Islet of Langerhans (tissue), 1 donor: ENCODE measurements at regions not wholly inside any gene's neighbourhood (a gene's known extent, or its start where the extent isn't known, plus 50 kb on each side); places are given as distances from the start of the nearest gene placed in this dataset.
"Not testable (repeated sequence)": the region's sequence is repeated elsewhere in the genome, so short reads cannot be mapped to it uniquely, and the experiment has no call there.

Experiments
- FAIRE-seq: peaks from one replicate; lab custom pipeline; 2011; peaks lifted over from hg19 to GRCh38; lab: Jason Lieb, UNC

GRCh38 chr5:50343715-50344114 is 97.4 kb downstream of the EMB start:
- no peak for FAIRE-seq

- no peak for FAIRE-seq
Observed at GRCh38 chr5:50340757-50341156, 100.3 kb downstream of the EMB start.

- not testable (repeated sequence) for FAIRE-seq
Observed at GRCh38 chr5:50330633-50331032, 110.5 kb downstream of the EMB start.

GRCh38 chr5:50328193-50328729 is 112.8 kb downstream of the EMB start:
- FAIRE-seq, result no peak

GRCh38 chr5:50325237-50325832 is 115.8 kb downstream of the EMB start:
- peak; percentile 96 for FAIRE-seq

- no peak for FAIRE-seq
Observed at GRCh38 chr5:50320131-50320749, 120.8 kb downstream of the EMB start.

- FAIRE-seq, result no peak
Observed at GRCh38 chr5:50318220-50318619, 122.9 kb downstream of the EMB start.

GRCh38 chr5:50306488-50306887 is 134.6 kb downstream of the EMB start:
- not testable (repeated sequence) for FAIRE-seq

GRCh38 chr5:50302815-50303490 is 138.1 kb downstream of the EMB start:
- no peak for FAIRE-seq

GRCh38 chr5:50301756-50302155 is 139.3 kb downstream of the EMB start:
- no peak for FAIRE-seq

GRCh38 chr5:50300878-50301277 is 140.2 kb downstream of the EMB start:
- FAIRE-seq, result no peak

GRCh38 chr5:50299896-50300295 is 141.2 kb downstream of the EMB start:
- no peak for FAIRE-seq

GRCh38 chr5:50292735-50293394 is 148.2 kb downstream of the EMB start:
- no peak for FAIRE-seq

- not testable (repeated sequence) for FAIRE-seq
Observed at GRCh38 chr5:50280461-50280860, 160.6 kb downstream of the EMB start.
